K562 (cell line): ENCODE measurements at regions not wholly inside any gene's neighbourhood (a gene's known extent, or its start where the extent isn't known, plus 50 kb on each side); places are given as distances from the start of the nearest gene placed in this dataset.

Source experiments
- ATAC-seq: fragments of 200-7000 bp; cut with Tn5 transposase; 3 replicates; pipeline ENCODE4 v1.9.1; 2020; ENCODE audit warnings: moderate library complexity
- BruUV-seq: library from RNA; stranded (reverse); fragments of 400-500 nt; replicated peaks from 2 replicates; lab custom pipeline; 2021; lab: Mats Ljungman, UMichigan
- CTCF ChIA-PET: fragments of 300-600 bp; formaldehyde crosslinking; extraction: SDS; loops from one replicate; lab custom pipeline; 2021; ENCODE audit warnings: low intra/inter-chr PET ratio; lab: Yijun Ruan, JAX
- POLR2A ChIA-PET: fragments of 300-600, 350-650 bp; sonication (Branson Sonifier 250); formaldehyde crosslinking; extraction: SDS; loops from one replicate; lab custom pipeline; 2021; ENCODE audit warnings: antibody characterized with exemption, inconsistent platforms; lab: Yijun Ruan, JAX
- DNase-seq, 4 experiments: peaks; one replicate each; pipeline versions ENCODE4 v3.0.0 to v3.0.0-alpha.2; 2011 to 2018; ENCODE audit warnings: low spot score in 3 of 4, mixed read lengths in 3 of 4; ENCODE audit errors: extremely low read depth in 1 of 4
- FAIRE-seq: peaks from 2 replicates; lab custom pipeline; 2011; peaks lifted over from hg19 to GRCh38; lab: Jason Lieb, UNC
- H2AFZ ChIP-seq: 2 replicates; pipeline ENCODE4 v1.6.0; 2011; ENCODE audit warnings: low read depth, low read length, control low read depth, inconsistent platforms
- H3K27ac ChIP-seq: fragments of 200-600 bp; 3 replicates; pipeline ENCODE4 v1.8.0; 2011; ENCODE audit warnings: low read depth, mild to moderate bottlenecking, control low read depth, inconsistent platforms, low read length, moderate library complexity, mixed read lengths; ENCODE audit errors: extremely low read depth
- H3K27me3 ChIP-seq, 2 experiments: fragments of 300-600 bp in 1 of 2; 2 replicates in 1 of 2; 3 replicates in 1 of 2; pipeline versions ENCODE4 v1.6.0 to v1.8.0; 2011; ENCODE audit warnings: inconsistent platforms in 2 of 2, low read length in 2 of 2, mild to moderate bottlenecking in 1 of 2, mixed read lengths in 1 of 2, moderate library complexity in 1 of 2; ENCODE audit not compliant: control insufficient read depth in 2 of 2, insufficient read depth in 2 of 2
- H3K36me3 ChIP-seq: fragments of 300-600 bp; 3 replicates; pipeline ENCODE4 v1.8.0; 2011; ENCODE audit warnings: mild to moderate bottlenecking, low read length, inconsistent platforms; ENCODE audit not compliant: control insufficient read depth, insufficient read depth
- H3K4me1 ChIP-seq, 2 experiments: fragments of 200-600 bp in 1 of 2; replicated peaks in 1 of 2; 2 replicates in 1 of 2; 3 replicates in 1 of 2; pipeline versions ENCODE4 v1.5.1 to v1.8.0; 2011; ENCODE audit warnings: inconsistent platforms in 2 of 2, low read length in 2 of 2, mild to moderate bottlenecking in 1 of 2, mixed read lengths in 1 of 2, moderate library complexity in 1 of 2; ENCODE audit not compliant: control insufficient read depth in 2 of 2, insufficient read depth in 2 of 2
- H3K4me2 ChIP-seq: 2 replicates; pipeline ENCODE4 v1.6.1; 2011; ENCODE audit warnings: low read length, control low read depth, inconsistent platforms, mixed read lengths; ENCODE audit not compliant: insufficient read depth
- H3K4me3 ChIP-seq: fragments of 200-600 bp; sonication (generic), shearing (Covaris generic); 2 replicates; pipeline ENCODE4 v1.5.1; 2016; ENCODE audit warnings: control low read depth, inconsistent platforms
- H3K79me2 ChIP-seq: fragments of 200-600 bp; 3 replicates; pipeline ENCODE4 v1.8.0; 2011; ENCODE audit warnings: low read length, inconsistent platforms; ENCODE audit not compliant: control insufficient read depth, insufficient read depth
- H3K9ac ChIP-seq, 2 experiments: 2 replicates each; pipeline versions ENCODE4 v1.6.0 to v1.6.1; 2011; ENCODE audit warnings: low read depth in 2 of 2, low read length in 2 of 2, control low read depth in 1 of 2, inconsistent platforms in 1 of 2, mild to moderate bottlenecking in 1 of 2, mixed read lengths in 1 of 2; ENCODE audit not compliant: insufficient read depth in 1 of 2
- H3K9me1 ChIP-seq: one replicate; pipeline ENCODE4 v1.6.0; 2011; ENCODE audit warnings: inconsistent platforms, mild to moderate bottlenecking, low read length, moderate library complexity; ENCODE audit not compliant: control insufficient read depth, insufficient read depth
- H3K9me3 ChIP-seq: replicated peaks from 2 replicates; pipeline ENCODE4 v1.5.1; 2011; ENCODE audit warnings: low read depth, low read length, inconsistent platforms; ENCODE audit not compliant: control insufficient read depth, insufficient read depth
- H4K20me1 ChIP-seq: replicated peaks from 2 replicates; pipeline ENCODE4 v1.6.1; 2011; ENCODE audit warnings: low read length, inconsistent platforms, mixed read lengths; ENCODE audit not compliant: control insufficient read depth, insufficient read depth
- GABPA ChIP-seq: fragments of 200-800 bp; sonication (Bioruptor generic); conservative IDR thresholded peaks from 2 replicates; pipeline ENCODE4 v1.6.1; 2016; ENCODE audit warnings: low read depth, missing genetic modification characterization, missing compliant biosample characterization
- MTA3 ChIP-seq: fragments of 450-650 bp; formaldehyde crosslinking; IDR thresholded peaks from 2 replicates; pipeline ENCODE4 v1.6.1; 2017; ENCODE audit warnings: mild to moderate bottlenecking, borderline replicate concordance
- NFE2L1 ChIP-seq: fragments of 450-650 bp; IDR thresholded peaks from 2 replicates; pipeline ENCODE4 v1.6.1; 2016; ENCODE audit warnings: missing genetic modification characterization, low read depth, mild to moderate bottlenecking, missing compliant biosample characterization, moderate library complexity, borderline replicate concordance
- POLR2H ChIP-seq: IDR thresholded peaks from 2 replicates; pipeline ENCODE4 v1.6.1; 2016; ENCODE audit warnings: missing genetic modification characterization, low read depth, mild to moderate bottlenecking, control low read depth, missing compliant biosample characterization, moderate library complexity
- WGBS: fragments of 100-300 bp; shearing (Covaris generic); methylation state at CpG from one replicate; pipeline ENCODE4 v1.1.6; 2016; ENCODE audit warnings: low coverage, mixed read lengths; ENCODE audit not compliant: insufficient coverage; ENCODE audit errors: missing lambda C conversion rate; 5-methylcytosine and 5-hydroxymethylcytosine counted together
- in situ Hi-C: fragments of 300-500 bp; cut with MboI; formaldehyde crosslinking; loops from 4 replicates; pipeline ENCODE4 v1.15.0; 2018; ENCODE audit warnings: inconsistent platforms, mixed read lengths
- intact Hi-C: fragments of 100-400 bp; cut with micrococcal nuclease; formaldehyde crosslinking; loops from 2 replicates; pipeline ENCODE4 v1.14.2; 2022
- TF ChIP-seq, protein P1 (sequence below), 3 experiments: fragments of 200-800 bp in 1 of 3; fragments of 250-450 bp in 1 of 3; fragments of 450-650 bp in 1 of 3; sonication (Bioruptor Pico) in 1 of 3; sonication (Bioruptor generic) in 1 of 3; formaldehyde crosslinking in 1 of 3; IDR thresholded peaks; 2 replicates each; pipeline versions ENCODE4 v1.6.1 to v1.8.0; 2016 to 2022; ENCODE audit warnings: mild to moderate bottlenecking in 2 of 3, missing genetic modification characterization in 2 of 3, missing compliant biosample characterization in 1 of 3, moderate library complexity in 1 of 3
- TF ChIP-seq, protein P2 (sequence below): fragments of 450-650 bp; formaldehyde crosslinking; IDR thresholded peaks from 2 replicates; pipeline ENCODE4 v1.4.0; 2022; ENCODE audit warnings: missing genetic modification characterization

DNA sequence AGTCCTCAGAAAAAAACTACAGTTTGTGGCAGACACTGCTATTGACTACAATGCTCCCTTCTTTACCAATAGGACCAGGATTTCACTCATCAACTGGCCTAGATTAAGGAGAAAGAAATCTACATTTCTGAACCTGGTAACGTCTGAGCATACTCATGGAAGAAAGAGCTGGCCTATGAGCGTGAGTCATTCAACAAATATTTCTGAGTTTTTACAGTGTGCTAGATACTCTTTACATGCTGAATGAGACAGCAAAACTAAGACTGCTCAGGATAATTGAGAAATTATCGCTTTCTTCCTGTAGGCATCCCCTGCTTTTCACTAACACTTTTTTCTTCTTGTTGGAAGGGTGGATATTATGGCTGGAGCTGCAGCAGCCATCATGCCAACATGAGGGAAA, 609.7 kb downstream of the TNS3 start (continued):
- TF ChIP-seq, protein P1, sequence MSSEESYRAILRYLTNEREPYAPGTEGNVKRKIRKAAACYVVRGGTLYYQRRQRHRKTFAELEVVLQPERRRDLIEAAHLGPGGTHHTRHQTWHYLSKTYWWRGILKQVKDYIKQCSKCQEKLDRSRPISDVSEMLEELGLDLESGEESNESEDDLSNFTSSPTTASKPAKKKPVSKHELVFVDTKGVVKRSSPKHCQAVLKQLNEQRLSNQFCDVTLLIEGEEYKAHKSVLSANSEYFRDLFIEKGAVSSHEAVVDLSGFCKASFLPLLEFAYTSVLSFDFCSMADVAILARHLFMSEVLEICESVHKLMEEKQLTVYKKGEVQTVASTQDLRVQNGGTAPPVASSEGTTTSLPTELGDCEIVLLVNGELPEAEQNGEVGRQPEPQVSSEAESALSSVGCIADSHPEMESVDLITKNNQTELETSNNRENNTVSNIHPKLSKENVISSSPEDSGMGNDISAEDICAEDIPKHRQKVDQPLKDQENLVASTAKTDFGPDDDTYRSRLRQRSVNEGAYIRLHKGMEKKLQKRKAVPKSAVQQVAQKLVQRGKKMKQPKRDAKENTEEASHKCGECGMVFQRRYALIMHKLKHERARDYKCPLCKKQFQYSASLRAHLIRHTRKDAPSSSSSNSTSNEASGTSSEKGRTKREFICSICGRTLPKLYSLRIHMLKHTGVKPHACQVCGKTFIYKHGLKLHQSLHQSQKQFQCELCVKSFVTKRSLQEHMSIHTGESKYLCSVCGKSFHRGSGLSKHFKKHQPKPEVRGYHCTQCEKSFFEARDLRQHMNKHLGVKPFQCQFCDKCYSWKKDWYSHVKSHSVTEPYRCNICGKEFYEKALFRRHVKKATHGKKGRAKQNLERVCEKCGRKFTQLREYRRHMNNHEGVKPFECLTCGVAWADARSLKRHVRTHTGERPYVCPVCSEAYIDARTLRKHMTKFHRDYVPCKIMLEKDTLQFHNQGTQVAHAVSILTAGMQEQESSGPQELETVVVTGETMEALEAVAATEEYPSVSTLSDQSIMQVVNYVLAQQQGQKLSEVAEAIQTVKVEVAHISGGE (CRISPR knock-in tag; IDR thresholded peaks at IDR 0.05), result no peak
- TF ChIP-seq, protein P2, sequence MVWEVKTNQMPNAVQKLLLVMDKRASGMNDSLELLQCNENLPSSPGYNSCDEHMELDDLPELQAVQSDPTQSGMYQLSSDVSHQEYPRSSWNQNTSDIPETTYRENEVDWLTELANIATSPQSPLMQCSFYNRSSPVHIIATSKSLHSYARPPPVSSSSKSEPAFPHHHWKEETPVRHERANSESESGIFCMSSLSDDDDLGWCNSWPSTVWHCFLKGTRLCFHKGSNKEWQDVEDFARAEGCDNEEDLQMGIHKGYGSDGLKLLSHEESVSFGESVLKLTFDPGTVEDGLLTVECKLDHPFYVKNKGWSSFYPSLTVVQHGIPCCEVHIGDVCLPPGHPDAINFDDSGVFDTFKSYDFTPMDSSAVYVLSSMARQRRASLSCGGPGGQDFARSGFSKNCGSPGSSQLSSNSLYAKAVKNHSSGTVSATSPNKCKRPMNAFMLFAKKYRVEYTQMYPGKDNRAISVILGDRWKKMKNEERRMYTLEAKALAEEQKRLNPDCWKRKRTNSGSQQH (CRISPR knock-in tag), result no peak
- TF ChIP-seq NFE2L1 (no peak), MTA3 (no peak)

DNA sequence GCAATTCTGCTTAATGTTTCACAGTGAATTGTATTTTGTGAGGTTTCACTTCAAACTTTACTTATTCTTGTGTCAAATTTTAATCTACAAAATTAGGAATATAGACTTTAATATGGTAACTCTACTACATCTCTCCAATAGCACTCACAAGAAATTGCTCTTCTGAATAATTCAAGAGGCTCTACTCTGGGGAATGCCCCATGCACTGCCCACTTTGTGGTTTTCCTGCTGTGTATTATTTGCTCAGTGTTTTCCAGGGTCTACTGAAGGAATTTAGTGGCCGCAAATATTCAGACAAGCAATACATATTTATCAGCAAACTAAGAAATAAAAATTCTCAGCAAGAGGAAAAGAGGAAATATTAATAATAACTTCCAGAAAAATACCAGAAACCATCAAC, 611.4 kb downstream of the TNS3 start:
- ChIA-PET CTCF (no interaction called here), POLR2A (no interaction called here)
- no peak for ATAC-seq
- DNase-seq, result no peak
- intact Hi-C loops, result no loop called here
- Histone ChIP-seq H3K4me1 (no peaks in the 10 kb centered on the region), H3K9ac (no peak overlapping the region), H3K27ac (no peak overlapping the region), H3K79me2 (no peaks in the 10 kb centered on the region), H2AFZ (no peak overlapping the region), H3K4me2 (no peak overlapping the region), H3K9me3 (no peaks in the 10 kb centered on the region), H3K9me1 (no peaks in the 10 kb centered on the region), H3K27me3 (no peaks in the 10 kb centered on the region), H3K4me3 (no peak overlapping the region), H3K36me3 (no peaks in the 10 kb centered on the region), H4K20me1 (no peaks in the 10 kb centered on the region)
- in situ Hi-C loops, result no loop called here
- no peak for FAIRE-seq
- no TSS peak for BruUV-seq
- WGBS, result 0% methylated on average over 1 of the region's 1 CpG
- no peak for TF ChIP-seq POLR2H (tag)
- TF ChIP-seq GABPA, result no peak
- TF ChIP-seq, all 486 proteins: peak for 0
